ENCODE measurements at regions not wholly inside any gene's neighbourhood (a gene's known extent, or its start where the extent isn't known, plus 50 kb on each side); places are given as distances from the start of the nearest gene placed in this dataset.
A peak's percentile ranks its signal among the peaks of the same experiment; 100 is the strongest.

DNA sequence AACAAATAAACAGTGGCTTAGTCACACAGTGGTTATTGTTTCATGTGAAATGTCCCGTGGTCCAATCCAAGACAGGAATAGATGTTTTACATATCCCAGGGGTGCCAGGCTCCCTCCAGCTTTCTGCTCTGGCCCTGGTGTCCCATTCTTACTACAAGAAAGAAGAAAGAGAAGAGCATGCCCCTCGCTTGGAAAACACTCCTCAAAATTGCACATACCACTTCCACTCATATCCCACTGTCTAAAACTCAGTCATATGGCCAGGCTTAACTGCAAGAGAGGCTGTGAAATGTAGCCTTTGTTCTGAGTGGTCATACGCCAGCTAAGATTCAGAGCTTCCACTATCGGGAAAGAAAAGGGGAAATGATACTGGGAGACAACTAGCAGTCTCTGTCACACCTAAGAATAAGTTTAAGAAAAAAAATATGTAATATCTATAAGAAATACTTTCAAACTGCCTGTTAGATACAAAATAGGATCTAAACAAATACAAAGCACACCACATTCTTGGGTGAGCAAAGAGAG is 306.8 kb upstream of the FAM241A start:
- intact Hi-C loops (cut with DNase I): no loop called here
- H3K27me3 ChIP-seq: no peaks in the 10 kb centered on the region
- WGBS (ENCODE audit: insufficient coverage, low coverage, low lambda C conversion rate, missing lambda C conversion rate): 55% methylated on average over 4 of the region's 4 CpGs
- no peaks in the 10 kb centered on the region for H3K36me3 ChIP-seq
- DNase-seq: no peak
- H3K4me1 ChIP-seq: no peaks in the 10 kb centered on the region
- no peak overlapping the region for H3K27ac ChIP-seq
- no peak for TF ChIP-seq POLR2A (IDR thresholded peaks at IDR 0.05)
- TF ChIP-seq, protein P1, sequence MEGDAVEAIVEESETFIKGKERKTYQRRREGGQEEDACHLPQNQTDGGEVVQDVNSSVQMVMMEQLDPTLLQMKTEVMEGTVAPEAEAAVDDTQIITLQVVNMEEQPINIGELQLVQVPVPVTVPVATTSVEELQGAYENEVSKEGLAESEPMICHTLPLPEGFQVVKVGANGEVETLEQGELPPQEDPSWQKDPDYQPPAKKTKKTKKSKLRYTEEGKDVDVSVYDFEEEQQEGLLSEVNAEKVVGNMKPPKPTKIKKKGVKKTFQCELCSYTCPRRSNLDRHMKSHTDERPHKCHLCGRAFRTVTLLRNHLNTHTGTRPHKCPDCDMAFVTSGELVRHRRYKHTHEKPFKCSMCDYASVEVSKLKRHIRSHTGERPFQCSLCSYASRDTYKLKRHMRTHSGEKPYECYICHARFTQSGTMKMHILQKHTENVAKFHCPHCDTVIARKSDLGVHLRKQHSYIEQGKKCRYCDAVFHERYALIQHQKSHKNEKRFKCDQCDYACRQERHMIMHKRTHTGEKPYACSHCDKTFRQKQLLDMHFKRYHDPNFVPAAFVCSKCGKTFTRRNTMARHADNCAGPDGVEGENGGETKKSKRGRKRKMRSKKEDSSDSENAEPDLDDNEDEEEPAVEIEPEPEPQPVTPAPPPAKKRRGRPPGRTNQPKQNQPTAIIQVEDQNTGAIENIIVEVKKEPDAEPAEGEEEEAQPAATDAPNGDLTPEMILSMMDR (IDR thresholded peaks at IDR 0.05): no peak
- H3K9me3 ChIP-seq: no peaks in the 10 kb centered on the region
- ATAC-seq: no peak
- no peak overlapping the region for H3K4me3 ChIP-seq

DNA sequence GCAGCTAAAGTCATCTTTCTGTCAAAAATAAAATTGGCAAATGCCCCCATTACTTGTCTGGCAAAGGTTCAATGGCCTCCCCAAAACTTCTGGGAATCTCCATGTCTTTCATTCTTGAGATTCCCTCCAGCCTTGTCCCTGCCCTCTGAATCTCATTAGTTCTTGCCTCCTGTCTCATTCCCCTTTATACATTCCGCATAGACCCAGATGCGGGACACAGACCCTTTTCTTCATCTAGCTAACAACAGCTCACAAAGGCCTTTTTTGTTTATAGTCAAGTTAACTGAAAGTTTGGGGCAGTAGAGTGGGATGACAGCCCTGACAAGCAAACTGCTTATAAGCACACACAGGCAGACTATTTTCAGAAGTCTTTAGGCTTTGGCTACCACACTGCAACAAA is 306.1 kb upstream of the FAM241A start:
- 63% methylated on average over 2 of the region's 2 CpGs for WGBS (ENCODE audit: insufficient coverage, low coverage, low lambda C conversion rate, missing lambda C conversion rate)
- Histone ChIP-seq H3K27ac (no peak overlapping the region), H3K4me1 (no peaks in the 10 kb centered on the region), H3K4me3 (no peak overlapping the region), H3K36me3 (no peaks in the 10 kb centered on the region), H3K27me3 (no peaks in the 10 kb centered on the region), H3K9me3 (no peaks in the 10 kb centered on the region)
- intact Hi-C loops (cut with DNase I): no loop called here
- TF ChIP-seq POLR2A (IDR thresholded peaks at IDR 0.05): no peak
- TF ChIP-seq, protein P1 (IDR thresholded peaks at IDR 0.05): no peak
- DNase-seq (no peak), ATAC-seq (no peak)

DNA sequence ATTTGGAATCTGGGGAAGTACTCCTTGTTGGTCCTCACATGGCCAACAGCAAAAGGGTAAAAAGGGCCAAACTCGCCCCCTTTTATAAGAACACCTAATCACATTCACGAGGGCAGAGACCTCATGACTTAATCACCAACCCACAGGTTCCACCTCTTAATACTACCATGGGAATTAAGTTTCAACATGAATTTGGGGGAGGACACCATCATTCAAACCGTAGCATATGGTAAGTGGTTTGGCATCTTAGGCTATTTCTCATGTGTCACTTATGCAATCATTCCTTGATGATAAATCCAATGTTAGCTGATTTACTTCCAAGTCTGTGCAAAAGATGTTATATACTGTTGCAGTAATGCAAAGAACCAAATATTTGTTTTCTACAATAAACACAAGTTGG is 302.9 kb upstream of the FAM241A start:
- Histone ChIP-seq H3K27me3 (no peaks in the 10 kb centered on the region), H3K36me3 (no peaks in the 10 kb centered on the region), H3K4me3 (no peak overlapping the region), H3K27ac (no peak overlapping the region), H3K4me1 (no peaks in the 10 kb centered on the region), H3K9me3 (no peaks in the 10 kb centered on the region)
- DNase-seq (no peak), ATAC-seq (no peak)
- intact Hi-C loops (cut with DNase I): no loop called here
- 68% methylated on average over 3 of the region's 3 CpGs for WGBS (ENCODE audit: insufficient coverage, low coverage, low lambda C conversion rate, missing lambda C conversion rate)
- TF ChIP-seq, protein P1 (IDR thresholded peaks at IDR 0.05): no peak
- TF ChIP-seq POLR2A (IDR thresholded peaks at IDR 0.05): no peak

DNA sequence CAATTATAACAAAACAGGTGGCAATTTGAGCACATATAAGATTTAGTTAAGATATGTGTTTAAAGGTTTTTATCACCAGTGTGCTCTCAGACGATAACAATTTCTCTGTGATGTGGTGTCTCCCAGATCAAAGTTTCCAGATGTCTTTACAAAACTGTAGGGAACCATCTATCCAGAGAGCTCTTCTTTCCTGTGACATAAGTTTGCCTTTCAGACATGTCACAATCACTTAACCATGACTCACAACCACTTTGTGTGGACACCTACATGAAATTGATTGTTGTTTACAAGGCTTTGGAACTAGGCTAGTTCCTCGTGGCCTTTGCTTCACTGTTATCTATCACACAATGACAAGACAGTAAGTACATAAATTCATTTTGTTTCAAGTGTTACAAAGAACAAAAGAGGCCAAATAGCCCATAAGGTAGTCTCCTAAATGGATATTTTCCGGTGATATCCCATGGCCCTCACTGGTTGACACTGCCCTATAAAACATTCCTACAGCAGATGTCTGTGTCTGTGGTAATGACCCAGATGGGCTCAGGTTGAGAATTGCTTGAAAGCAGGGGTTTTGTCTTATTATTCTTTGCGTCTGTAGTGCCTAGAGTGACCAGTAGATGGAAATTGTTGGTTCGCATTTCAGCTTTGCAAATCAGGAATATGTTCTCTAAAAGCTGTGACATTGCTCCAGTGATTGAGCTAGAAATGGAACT is 297.8 kb upstream of the FAM241A start:
- 40% methylated on average over 4 of the region's 5 CpGs for WGBS (ENCODE audit: insufficient coverage, low coverage, low lambda C conversion rate, missing lambda C conversion rate)
- no peaks in the 10 kb centered on the region for H3K9me3 ChIP-seq
- H3K36me3 ChIP-seq: no peaks in the 10 kb centered on the region
- no peaks in the 10 kb centered on the region for H3K4me1 ChIP-seq
- no peaks in the 10 kb centered on the region for H3K27me3 ChIP-seq
- DNase-seq (no peak), ATAC-seq (peak in 1 of 4 donors; percentile 30)
- no peak overlapping the region for H3K27ac ChIP-seq
- TF ChIP-seq, protein P1 (IDR thresholded peaks at IDR 0.05): peak in 1 of 4 donors; percentile 23
- TF ChIP-seq POLR2A (IDR thresholded peaks at IDR 0.05): no peak
- intact Hi-C loops (cut with DNase I): no loop called here
- H3K4me3 ChIP-seq: no peak overlapping the region

All from right lobe of liver (tissue), 6 donors.